Activated CD4-positive, alpha-beta T cell treated with anti-CD3 and anti-CD28 coated beads, Interleukin-2, amount 50 U/mL, for 24 hours (primary cell): ENCODE measurements at regions not wholly inside any gene's neighbourhood (a gene's known extent, or its start where the extent isn't known, plus 50 kb on each side); places are given as distances from the start of the nearest gene placed in this dataset.

Experiments used
- DNase-seq, 2 donors: peaks; one replicate each; pipeline ENCODE4 v3.0.0-alpha.2; 2020; ENCODE audit warnings: low read depth in 1 of 2, low spot score in 1 of 2

- DNase-seq = no peak
Observed at GRCh38 chr1:234726359-234726943, 116.5 kb upstream of the IRF2BP2 start.

DNA sequence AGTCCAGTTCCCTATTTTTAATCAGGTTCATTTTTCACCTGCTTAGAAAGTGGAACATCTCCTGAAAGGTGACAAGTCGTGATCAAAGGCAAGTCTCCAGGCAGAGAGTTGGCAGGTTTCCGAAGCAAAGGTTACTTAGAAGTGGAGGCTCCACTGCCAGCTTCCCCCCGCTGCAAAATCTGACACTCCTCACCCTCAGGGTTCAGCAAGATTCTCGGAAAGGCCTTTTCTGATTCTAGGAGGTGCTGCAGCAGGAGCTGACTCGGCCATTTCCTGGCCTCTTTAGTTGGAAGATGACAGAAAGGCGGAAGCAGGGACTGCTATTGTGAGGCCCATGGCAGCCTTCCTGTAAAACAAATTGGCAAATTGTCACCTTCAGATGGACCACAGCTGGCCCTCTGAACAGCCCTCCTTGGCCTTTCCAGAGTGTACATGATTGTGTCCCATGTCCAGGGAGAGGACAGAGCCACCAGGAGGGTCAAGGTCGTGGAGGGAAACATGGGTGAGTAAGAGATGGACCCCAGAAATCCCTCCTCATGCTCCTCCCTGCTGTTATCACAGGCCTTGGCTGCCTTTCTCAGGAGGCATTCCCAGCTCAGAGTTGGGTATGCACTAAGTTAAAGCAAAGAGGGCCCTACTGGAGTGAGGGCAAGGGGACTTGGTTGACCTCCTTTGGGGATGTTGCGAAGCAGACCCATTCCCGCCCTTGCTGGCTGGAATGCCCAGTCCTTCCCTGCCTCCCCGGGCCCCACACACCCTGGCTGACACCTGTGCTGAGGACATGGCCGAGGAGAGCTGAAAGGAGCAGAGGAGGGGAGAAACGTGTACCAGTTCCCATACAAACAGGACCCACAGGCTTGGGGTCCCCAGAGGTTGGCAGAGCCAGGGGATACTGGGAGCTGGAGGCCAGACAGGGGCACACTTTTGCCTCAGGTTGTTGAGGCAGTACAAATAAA, 115.5 kb upstream of the IRF2BP2 start:
- DNase-seq = peak in 1 of 2 donors; percentile 36

- no peak for DNase-seq
Observed at GRCh38 chr1:234724516-234725176, 114.7 kb upstream of the IRF2BP2 start.

DNA sequence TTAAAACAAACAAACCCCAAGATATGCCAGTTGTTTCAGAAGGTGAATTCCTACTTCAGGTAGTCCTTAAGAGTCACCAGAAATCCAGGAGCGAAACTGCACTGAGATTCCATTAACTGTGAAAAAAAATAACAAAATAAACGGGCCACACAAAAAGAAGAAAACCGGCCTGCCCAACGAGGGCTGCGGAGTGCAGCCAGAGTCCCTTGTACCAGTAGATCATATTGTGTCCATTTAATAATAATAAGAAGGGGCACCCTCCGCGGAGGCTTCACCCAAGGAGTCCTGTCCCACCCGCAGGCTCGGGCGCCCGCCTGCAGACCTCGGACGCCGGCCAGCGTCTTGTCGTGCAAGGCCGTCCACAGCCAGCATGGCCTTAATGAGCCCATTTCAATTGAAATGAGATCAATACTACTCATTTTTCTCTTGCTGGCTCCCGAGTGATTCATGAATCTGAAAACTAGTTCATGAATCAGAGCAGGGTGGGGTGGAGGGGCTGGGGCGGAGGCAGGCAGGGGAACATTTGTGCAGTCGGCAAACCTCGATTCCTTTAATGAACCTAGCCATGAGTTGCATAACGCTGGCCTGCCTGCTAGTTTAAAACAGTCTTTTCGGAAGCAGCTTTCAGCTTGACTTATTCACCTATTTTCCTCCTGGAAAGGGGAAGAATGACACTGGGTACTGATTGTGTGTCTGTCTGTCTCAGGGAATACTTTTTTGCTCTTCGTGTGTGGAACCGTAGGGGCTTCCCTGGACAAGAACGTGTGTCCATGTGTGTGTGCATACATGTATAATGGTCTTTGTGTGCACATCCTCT, 113.1 kb upstream of the IRF2BP2 start:
- DNase-seq = peak; percentile 46 to 77

DNA sequence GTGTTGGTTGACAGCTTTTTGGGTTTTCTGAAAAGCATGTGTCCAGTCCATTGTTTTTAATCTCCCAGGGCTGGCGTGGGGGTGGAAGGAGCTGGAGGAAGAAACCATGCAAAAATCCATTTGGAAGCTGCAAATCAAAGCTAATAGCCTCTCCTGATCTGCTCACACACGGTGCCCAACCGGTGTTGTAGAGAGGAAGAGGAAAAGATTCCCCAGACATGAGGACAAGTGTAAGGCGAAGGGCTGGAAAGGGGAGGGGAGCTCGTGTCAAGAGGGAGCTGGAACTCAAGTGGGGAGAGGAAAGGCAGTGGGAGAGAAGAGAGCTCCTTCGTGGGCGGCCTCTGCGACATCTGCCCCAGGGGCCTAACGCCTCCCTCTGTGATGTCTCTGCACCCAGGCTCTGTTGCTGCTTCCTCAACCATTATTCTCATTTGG, 112.3 kb upstream of the IRF2BP2 start:
- DNase-seq = no peak

DNA sequence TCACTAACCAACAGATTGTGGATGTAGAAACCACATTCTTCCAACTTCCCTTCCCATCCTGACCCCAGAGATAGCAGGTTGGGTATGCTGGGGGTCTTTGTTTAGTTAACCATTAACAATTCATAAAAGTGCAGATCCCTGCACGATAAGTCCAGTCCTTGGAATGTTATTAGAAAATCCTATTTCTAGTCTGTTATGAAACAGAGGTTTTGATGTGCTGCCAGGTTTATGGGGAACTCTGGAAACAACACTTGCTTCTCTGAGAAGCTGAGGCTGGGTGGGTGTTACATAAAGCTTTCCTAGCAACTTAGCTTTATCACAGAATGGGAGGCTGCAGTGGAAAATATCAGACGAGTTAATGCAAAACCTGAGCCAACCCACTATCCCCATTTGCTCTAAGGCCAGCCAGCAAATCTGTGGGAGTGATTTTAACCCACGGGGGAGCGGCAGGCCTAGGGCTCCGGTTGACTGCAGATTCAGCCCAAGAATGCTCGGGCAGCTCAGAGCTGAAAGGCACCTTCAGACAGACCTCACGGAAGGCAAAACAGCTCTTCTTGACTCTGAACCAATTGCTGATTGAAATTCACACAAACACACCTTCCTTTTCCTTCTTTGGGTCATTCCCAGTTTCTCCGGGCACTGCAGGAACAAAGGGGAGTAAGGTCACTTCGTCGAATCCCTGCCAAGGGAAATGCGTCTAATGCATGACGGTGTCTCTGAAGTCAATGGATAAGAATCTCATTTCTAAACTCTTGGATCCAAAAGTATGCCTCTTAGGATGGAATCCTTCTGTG, 111.7 kb upstream of the IRF2BP2 start:
- DNase-seq = no peak

- DNase-seq = no peak
Observed at GRCh38 chr1:234720709-234721441, 110.9 kb upstream of the IRF2BP2 start.

- no peak for DNase-seq
Observed at GRCh38 chr1:234719454-234720251, 109.7 kb upstream of the IRF2BP2 start.

DNA sequence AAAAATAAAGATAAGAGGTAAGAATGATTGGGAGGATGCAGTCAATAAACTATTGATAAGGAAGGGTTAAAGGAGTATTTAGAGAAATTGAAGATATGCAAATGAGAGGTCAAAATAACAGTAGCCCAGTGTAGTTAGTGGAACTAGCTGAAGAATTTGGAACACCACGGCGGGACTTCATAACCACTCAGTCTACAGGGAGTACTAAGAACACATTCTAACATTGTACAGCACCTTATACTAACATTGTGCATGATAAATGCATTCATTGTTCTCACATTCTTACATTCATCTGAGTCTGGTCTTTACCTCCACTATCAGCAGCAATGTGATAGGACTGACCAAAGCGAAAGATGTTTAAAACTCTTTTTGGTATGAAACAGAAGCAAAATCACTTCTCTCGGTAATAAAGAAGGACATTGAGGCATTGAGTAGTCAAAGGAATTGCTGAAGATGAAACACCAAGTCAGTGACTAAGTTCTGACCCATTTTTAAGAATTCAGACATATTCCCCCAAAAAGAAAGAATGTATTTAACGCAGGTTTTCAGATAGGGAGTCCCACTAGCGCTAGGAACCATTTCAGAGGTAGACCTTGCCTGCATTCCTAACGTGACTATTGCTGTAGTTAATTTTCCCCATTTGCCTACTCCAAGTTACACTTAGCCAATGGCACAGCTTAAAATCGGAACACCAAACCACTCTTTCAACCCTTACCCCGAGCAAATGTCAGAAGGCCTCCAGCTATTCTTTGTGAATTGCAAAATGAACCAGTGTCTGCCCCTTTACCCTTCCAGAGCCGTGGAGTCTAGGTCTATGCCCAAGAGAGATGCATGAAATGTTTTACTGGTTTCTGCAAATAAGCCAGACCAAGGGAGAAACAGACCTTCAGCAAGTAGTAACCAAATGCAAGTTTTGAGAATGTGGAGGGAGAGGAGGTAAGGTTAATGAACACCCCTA, 108.8 kb upstream of the IRF2BP2 start:
- DNase-seq = no peak

- no peak for DNase-seq
Observed at GRCh38 chr1:234716908-234717375, 107.0 kb upstream of the IRF2BP2 start.

DNA sequence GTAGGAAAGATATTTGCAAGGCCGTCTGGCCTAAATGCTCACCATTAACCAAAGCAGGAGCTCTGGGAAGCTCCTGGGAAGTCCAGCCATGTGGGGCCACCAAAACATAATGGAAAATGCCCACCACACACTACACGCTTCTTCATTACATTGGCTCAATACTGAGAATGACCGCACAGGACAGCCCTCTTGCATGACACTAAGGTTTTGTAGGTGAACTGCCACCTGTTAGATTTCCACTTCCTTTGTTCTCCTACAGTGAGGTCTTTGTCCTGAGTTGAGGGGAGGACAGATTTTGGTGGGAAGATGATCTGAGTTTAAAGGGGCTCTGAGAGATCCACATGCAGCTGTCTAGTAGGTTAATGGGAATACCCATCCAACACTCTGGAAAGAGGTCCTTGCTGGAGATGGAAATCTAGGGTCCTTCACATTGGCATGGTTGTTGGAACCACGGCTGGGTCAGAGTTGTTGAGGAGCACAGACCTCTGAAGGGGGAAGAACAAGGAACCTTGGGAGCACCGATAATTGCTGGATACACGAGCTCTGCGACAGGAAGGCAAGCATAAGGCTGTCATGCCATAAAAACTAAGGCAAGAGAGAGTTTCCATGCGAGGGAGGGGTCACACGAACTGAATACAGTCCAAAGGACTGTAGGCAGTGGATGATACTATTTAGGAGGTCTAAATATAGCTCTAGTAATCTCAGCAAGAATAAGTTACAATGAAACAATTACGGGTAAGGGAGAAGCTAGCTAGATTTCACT, 105.5 kb upstream of the IRF2BP2 start:
- no peak for DNase-seq

GRCh38 chr1:234713859-234714258, 103.9 kb upstream of the IRF2BP2 start:
- DNase-seq = no peak

DNA sequence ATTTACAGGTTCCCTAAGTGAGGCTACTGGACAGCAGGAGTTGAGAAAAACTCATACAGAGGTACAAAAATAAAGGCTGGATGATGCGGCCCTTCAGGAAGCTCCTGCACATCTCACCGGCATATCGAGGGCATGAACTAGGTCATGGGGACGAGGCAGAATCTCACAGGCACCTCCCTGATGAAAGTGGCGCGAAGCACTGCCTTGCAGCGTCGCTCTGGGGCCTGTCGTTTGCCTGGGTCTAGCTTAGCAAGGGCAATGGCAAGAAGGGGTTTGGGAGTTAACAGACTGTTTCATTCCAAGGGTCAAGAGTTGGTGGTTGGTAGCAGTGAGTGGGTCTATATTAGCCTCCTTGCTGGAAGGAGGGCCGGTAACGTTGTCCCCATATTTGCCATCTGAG, 103.5 kb upstream of the IRF2BP2 start:
- no peak for DNase-seq

- no peak for DNase-seq
Observed at GRCh38 chr1:234712891-234713305, 102.9 kb upstream of the IRF2BP2 start.

GRCh38 chr1:234710936-234711724, 101.2 kb upstream of the IRF2BP2 start:
- no peak for DNase-seq

DNA sequence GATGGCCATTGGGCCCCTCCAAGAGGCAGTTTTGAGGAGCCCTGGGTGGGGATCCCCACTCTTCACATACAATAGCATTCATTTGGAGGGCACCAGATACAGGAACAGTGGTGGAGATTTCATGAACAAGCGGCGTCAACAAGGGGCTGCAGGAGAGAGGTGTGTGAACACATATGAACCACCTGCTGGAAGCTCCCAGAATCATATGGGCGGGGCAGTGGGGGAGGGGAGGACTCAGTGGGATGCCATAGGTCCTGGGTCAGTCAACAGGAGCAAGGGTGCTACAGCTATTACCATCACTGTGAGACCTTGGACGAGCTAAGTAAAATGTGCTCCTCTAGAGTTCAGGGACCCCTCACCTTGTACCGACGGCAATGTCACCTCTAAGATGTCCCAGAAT, 100.4 kb upstream of the IRF2BP2 start:
- no peak for DNase-seq
